SIG-M5 treated with dmso at 0.1 percent for 504 hours (cell line): ENCODE measurements at regions not wholly inside any gene's neighbourhood (a gene's known extent, or its start where the extent isn't known, plus 50 kb on each side); places are given as distances from the start of the nearest gene placed in this dataset.

Source experiments
- DNase-seq: peaks from one replicate; lab custom pipeline; 2025; ENCODE audit not compliant: unreplicated experiment; lab: John Stamatoyannopoulos, UW

GRCh38 chr10:56679578-56679977, 318.5 kb upstream of the ZWINT start:
- no peak for DNase-seq

DNA sequence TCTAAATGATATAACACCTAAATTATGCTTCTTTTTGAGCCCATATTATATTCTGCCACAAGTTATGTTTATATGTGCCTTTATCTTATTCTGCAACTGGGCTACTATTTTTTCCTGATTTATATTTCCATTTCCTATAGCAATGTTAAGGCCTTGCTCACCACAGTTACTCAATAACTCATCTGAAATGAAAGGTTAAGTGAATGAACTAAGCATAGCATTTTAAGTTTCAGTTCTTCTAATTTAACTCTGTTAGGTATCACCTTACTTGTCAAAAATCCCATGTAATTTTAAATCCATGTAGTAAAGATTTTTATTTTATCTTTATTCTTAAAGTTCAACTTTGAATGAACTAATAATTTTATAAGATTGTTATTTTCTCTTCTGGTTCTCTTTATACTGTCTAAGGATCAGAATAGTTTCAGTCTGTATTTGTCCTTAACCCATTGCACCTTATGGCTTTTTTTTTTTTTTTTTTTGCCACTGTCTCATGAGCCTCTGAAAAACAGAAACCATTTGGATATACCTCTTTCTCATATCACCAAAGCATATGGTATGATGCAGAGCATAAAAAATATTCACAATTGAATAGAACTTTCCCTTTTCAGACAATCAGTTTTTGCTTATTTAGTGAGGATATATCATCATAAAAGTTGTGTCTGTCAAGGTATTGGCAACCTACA, 301.8 kb upstream of the ZWINT start:
- no peak for DNase-seq

DNA sequence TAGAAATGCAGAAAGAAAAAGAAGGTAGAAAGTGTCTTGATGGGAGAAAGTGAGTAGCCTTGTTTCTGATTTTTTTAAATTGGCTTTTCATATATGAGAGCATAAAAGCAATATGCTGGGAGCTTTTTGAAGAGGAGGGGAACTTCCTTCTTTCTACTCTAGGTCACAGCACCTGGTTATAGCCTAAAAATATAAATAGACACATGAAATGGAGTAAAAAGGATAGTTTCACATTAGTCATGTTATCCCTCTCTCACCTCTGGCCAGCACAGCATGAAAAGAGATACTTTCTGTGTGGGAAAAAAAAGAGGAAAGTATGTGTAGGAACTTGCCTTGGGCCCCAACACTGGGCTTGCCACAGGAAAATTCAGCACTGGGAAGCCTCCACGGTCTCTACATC, 292.2 kb upstream of the ZWINT start:
- DNase-seq = no peak

GRCh38 chr10:56646329-56647111, 285.5 kb upstream of the ZWINT start:
- no peak for DNase-seq

DNA sequence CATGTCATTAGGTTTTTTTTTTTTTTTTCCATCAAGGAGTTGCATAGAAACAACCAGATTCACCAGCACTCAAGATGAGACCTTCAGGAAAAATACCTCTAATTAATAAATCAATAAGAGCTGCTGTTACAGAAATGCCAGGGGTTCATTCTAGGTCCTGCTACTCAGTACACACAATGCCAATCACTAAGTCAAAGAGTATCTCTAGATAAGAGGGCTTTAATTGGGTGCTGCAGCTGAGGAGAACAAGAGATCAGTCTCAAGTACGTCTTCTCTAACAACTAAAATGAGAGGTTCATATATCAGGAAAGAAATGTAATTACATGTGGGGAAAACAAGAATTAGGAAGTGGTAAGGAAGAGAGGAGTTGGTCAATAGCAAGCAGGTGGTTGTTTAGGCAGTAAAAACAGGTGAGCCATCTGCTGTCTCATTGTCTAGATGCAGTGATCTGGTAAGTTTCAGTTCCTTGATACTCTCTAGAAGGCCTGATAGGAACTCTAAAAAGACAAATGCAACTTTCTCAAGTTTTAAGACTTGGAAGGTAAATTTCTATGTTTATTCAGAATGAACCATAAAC, 272.9 kb upstream of the ZWINT start:
- no peak for DNase-seq

DNA sequence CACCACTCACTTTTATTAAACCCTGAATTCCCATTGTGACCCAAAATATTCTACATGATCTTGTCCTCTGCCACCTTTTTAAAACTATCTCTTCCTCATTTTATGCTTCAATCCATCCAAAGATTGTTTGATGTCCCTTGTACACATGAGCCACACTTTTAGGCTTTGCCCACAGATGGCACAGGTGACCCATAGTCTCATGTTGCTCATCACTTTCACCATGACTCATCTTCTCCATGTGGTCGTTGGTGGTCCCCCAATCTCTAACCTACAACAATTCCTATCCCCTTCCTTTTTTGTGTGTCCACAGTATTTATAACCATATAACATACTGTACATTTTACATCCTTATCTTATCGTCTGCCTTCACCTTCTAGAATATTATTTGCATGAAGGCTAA, 271.5 kb upstream of the ZWINT start:
- no peak for DNase-seq

DNA sequence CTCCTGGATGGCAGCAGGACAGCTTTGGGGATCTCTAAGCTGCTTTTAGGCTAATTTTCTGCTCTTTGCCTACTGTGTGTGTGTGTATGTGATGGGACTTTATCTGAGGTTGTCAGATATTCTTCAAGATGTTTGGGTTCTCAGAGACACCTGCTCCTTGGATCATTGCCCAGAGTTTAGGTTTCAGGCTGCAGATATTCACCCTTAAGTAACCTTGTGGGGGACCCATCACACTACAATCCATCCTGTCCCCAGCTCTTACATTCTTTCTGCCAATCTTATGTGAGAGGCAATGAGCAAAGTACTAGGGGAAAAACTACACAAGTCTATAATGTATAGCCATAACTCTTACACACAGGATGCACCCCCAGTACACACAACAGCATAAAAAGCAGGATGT, 263.0 kb upstream of the ZWINT start:
- DNase-seq = no peak

GRCh38 chr10:56623064-56623463, 262.0 kb upstream of the ZWINT start:
- DNase-seq = no peak

DNA sequence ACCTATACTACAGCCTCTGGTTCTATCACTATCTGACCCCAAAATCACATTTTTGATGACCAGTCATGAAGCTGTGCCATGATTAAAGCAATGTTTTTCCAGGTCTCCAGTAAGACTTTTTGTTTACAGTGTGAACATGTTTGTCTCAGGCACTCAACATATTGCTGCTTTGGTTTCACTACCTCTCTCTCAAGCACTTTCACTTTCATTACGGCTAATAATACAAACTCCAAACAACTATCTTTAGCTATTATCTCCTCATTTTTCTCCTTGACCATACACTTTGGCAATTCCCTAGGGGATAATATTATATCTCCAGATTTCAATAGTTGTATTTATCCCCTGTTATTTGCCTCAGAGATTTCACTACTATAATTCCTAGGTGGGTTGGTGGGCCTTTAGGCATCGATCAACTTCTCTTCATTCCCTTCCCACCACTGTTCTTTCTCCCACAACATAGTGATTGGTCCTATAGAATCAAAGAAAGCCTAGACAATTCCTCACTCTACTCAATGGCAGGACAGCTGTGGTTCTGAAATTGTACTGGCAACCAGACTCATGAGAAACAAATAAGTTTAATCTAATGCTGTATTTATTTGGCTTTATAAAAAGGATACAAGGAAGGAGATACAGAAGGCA, 261.4 kb upstream of the ZWINT start:
- DNase-seq = no peak

- no peak for DNase-seq
Observed at GRCh38 chr10:56606202-56606601, 245.1 kb upstream of the ZWINT start.

DNA sequence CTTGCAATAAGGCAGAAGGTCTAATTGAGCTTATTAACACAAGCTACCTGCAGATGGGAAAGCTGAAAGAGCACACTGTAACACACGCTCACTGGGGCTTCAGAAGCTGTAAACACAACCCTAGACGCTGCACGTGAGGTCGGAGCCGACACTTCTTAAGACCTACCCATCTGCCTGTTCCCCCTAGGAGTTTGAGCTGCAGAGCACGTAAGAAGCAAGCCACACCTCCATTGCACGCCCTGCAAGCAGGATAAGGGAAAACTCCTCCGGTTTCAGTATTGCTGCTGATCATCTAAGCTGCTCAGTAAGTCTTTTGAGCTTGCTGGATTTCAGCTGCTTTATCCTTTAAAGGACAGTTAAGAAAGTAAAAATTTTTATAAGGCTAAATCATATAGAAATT, 244.0 kb upstream of the ZWINT start:
- no peak for DNase-seq

DNA sequence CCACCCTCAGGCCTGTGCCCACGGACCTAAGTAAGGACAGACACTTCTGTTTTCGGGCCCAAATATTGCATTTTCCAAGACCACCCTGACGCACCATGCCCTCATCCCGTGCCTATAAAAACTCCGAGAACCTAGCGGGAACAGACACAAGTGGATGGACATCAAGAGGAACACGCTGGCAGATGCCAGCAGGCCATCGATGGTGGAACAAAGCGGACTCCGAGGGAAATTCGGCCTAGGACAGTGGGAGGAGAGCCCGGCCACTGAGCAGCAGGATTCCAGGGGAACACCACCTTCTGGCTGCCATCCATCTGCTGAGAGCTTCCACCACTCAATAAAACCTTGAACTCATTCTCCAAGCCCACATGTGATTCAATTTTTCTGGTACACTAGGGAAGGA, 243.6 kb upstream of the ZWINT start:
- DNase-seq = no peak

- DNase-seq = no peak
Observed at GRCh38 chr10:56599201-56599600, 238.1 kb upstream of the ZWINT start.

DNA sequence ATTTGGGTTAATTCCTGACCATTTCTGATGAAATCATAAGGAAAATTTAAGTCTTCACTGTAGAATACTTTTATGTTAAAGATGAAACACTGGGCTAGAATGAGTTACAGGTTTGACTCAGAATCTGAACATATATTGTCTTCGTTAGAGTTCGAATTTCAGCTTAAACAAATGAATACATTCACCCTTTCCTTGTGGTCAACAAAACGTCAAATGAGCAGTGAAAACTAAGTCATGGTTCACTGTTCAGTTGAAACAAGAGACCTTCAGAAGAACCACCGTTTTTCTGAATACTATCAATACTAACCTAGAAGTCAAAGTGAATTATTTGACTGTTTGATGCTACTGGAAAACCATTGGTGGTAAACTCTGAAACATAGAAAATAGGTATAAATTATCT, 235.2 kb upstream of the ZWINT start:
- no peak for DNase-seq

DNA sequence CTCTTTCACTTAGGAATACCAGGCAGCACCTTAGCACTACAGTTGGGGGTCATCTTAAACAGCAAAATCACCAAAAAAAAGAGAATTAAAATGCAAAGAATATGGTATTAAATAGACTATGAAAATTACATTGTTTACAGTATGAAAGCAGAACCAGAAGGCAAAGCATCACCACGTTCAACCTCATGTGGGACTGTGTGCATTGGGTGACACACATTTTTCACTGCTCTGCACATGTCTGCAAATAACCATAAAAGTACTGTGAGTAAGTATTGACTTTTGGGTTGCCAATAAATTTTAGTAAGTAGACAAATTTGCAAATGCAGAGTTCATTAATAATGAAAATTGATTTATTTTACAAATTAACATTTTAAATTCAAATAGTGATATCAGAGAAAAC, 232.1 kb upstream of the ZWINT start:
- DNase-seq = no peak

GRCh38 chr10:56586461-56586891, 225.4 kb upstream of the ZWINT start:
- DNase-seq = no peak

DNA sequence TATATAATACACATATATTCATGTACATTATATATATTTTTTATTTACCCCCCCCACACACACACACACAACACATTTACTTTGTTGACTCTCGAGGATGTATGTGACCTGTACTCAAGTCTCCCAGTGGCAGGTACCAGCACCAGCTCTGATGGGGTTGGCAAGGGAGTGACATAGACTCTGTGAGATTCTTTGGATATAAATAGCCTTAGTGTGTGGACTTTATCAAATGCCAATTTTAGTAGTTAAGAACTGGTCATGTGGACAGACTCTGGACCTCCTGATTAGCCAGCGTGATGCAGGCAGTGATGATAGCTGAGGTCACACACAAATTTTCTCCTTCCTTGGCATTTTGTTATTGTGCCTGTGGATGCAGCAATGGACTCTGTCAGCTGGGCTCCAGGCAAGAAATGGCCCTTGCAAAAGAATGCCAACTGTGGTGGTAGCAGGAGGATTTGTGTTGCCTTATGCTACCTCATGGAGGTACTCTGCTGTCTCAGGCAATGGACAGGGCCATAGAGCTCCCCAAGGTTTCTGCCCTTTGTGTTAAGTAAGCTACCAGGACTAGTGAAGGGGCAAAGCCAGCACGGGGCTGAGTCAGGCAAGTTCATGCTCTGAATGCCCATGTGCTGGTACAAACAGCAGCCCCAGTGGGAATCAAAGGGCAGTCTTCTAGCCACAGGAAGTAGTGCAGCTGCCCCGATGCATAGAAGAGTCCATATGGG, 224.6 kb upstream of the ZWINT start:
- DNase-seq = no peak

GRCh38 chr10:56583316-56583715, 222.3 kb upstream of the ZWINT start:
- no peak for DNase-seq

DNA sequence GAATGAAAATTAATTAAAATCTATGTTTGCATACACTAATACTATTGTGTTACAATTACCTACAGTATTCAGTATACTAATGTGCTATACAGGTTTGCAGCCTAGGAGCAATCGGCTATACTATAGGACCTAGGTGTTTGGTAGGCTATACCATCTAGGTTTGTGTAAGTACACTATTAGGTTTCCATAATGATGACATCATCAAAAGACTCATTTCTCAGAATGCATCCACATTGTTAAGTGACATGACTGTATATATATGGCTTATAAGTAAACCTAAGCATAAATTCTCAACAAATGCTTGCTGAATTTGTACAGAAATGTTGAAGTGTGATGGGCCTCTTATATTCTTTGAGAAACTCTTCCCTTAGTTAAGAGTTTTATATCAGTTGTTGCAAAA, 206.5 kb upstream of the ZWINT start:
- no peak for DNase-seq

DNA sequence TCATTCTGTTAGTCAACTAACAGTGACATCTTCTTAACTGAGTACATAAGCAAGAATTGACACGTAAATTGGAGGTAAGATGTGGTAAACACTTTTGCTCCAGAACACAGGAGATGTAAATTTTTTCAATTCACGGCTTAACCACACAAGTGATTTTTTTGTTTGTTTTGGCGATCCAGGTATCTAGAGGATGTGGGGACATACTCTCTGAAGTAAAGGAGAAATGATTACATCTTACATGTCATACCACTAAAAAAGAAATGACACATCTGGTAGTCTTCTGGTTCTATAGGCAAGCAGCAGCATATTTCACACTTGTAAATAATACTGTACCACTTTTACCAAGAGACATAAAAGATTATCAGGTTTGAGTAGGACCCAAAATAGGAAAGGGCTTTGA, 200.3 kb upstream of the ZWINT start:
- no peak for DNase-seq

- DNase-seq = no peak
Observed at GRCh38 chr10:56551037-56551436, 190.0 kb upstream of the ZWINT start.
